Left lung (tissue), 4 donors: ENCODE measurements at regions not wholly inside any gene's neighbourhood (a gene's known extent, or its start where the extent isn't known, plus 50 kb on each side); places are given as distances from the start of the nearest gene placed in this dataset.

Experiments used
- ATAC-seq: fragments of 200-7000 bp; cut with Tn5 transposase; one replicate; pipeline ENCODE4 v1.9.1; 2020; ENCODE audit warnings: moderate library complexity
- DNase-seq, 4 donors: peaks; one replicate each; pipeline ENCODE4 v3.0.0-alpha.2; 2013 to 2020
- H3K27ac ChIP-seq, 2 donors: fragments of 200-600 bp; sonication (generic) in 1 of 2; one replicate each; pipeline versions ENCODE4 v1.5.0 to v1.8.0; 2020 to 2021
- H3K27me3 ChIP-seq, 2 donors: fragments of 200-600 bp; sonication (generic) in 1 of 2; one replicate each; pipeline versions ENCODE4 v1.5.0 to v1.8.0; 2020 to 2021
- H3K36me3 ChIP-seq, 2 donors: fragments of 200-600 bp; sonication (generic) in 1 of 2; one replicate each; pipeline versions ENCODE4 v1.5.0 to v1.8.0; 2020 to 2021
- H3K4me1 ChIP-seq, 2 donors: fragments of 200-600 bp; one replicate each; pipeline ENCODE4 v1.8.0; 2021
- H3K4me3 ChIP-seq, 2 donors: fragments of 200-600 bp; sonication (generic) in 1 of 2; one replicate each; pipeline versions ENCODE4 v1.5.0 to v1.8.0; 2020 to 2021; ENCODE audit warnings: mild to moderate bottlenecking in 1 of 2
- H3K9me3 ChIP-seq, 2 donors: fragments of 200-600 bp; sonication (generic) in 1 of 2; one replicate each; pipeline versions ENCODE4 v1.5.0 to v1.8.0; 2020 to 2021
- intact Hi-C, 2 donors: fragments of 100-400 bp; cut with DNase I; formaldehyde crosslinking; loops; one replicate each; pipeline versions ENCODE4 v1.11.2 to v1.14.2; 2022
- TF ChIP-seq, protein P1 (sequence below), 2 donors: fragments of 200-600 bp; sonication (generic) in 1 of 2; IDR thresholded peaks; one replicate each; pipeline versions ENCODE4 v1.5.0 to v1.8.0; 2021; ENCODE audit warnings: antibody characterized with exemption in 2 of 2
- donor health status: DM: no; HTN: yes; CAD: no.
- donor health status: DM: no; HTN: no; CAD: no.

DNA sequence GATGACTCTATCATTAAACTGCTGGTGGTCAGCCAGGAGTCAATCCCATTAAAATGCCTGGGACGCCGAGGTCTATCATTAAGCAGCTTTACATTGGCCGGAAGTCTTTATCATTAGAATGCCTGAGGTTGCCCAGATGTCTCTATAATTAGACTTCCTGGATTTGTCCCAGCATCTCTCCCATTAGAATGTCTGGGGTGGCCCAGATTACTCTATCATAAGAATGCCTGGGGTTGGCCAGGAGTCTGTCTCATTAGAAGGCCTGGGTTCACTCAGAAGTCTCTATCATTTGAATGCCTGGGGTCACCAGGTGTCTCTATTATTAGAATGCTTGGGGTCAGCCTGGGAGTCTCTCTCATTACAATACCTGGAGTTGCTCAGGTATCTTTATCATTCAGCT is 2227.2 kb downstream of the TP53TG3F start:
- peaks cover 0 to 88% of the 10 kb centered on the region in 2 donors for H3K9me3 ChIP-seq

DNA sequence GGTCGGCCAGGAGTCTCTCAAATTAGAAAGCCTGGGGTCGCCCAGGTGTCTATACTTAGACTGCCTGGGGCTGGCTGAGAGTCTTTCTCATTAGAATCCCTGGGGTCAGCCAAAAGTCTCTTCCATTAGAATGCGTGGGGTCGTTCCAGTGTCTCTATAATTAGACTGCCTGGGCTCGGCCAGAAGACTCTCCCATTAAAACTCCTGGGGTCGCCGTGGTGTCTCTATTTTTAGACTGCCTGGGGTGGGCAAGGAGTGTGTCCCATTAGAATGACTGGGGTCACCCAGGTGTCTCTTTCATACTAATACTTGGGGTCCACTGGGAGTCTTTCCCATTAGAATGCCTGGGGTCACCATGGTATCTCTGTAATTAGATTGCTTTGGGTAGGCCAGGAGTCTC is 2227.7 kb downstream of the TP53TG3F start:
- Histone ChIP-seq H3K36me3 (no peaks in the 10 kb centered on the region), H3K9me3 (peaks cover 0 to 91% of the 10 kb centered on the region in 2 donors), H3K27ac (no peak overlapping the region), H3K27me3 (no peaks in the 10 kb centered on the region), H3K4me3 (no peak overlapping the region), H3K4me1 (no peaks in the 10 kb centered on the region)
- DNase-seq, result no peak
- ATAC-seq, result no peak
- TF ChIP-seq, protein P1, sequence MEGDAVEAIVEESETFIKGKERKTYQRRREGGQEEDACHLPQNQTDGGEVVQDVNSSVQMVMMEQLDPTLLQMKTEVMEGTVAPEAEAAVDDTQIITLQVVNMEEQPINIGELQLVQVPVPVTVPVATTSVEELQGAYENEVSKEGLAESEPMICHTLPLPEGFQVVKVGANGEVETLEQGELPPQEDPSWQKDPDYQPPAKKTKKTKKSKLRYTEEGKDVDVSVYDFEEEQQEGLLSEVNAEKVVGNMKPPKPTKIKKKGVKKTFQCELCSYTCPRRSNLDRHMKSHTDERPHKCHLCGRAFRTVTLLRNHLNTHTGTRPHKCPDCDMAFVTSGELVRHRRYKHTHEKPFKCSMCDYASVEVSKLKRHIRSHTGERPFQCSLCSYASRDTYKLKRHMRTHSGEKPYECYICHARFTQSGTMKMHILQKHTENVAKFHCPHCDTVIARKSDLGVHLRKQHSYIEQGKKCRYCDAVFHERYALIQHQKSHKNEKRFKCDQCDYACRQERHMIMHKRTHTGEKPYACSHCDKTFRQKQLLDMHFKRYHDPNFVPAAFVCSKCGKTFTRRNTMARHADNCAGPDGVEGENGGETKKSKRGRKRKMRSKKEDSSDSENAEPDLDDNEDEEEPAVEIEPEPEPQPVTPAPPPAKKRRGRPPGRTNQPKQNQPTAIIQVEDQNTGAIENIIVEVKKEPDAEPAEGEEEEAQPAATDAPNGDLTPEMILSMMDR (IDR thresholded peaks at IDR 0.05), result no peak
- intact Hi-C loops, result no loop called here

More for the DNA sequence above, 2227.2 kb downstream of the TP53TG3F start:
- intact Hi-C loops, result no loop called here
- H3K36me3 ChIP-seq, result no peaks in the 10 kb centered on the region
- no peak overlapping the region for H3K4me3 ChIP-seq
- no peak overlapping the region for H3K27ac ChIP-seq
- ATAC-seq (no peak), DNase-seq (no peak)
- H3K4me1 ChIP-seq, result no peaks in the 10 kb centered on the region
- no peaks in the 10 kb centered on the region for H3K27me3 ChIP-seq
- TF ChIP-seq, protein P1 (IDR thresholded peaks at IDR 0.05), result no peak

DNA sequence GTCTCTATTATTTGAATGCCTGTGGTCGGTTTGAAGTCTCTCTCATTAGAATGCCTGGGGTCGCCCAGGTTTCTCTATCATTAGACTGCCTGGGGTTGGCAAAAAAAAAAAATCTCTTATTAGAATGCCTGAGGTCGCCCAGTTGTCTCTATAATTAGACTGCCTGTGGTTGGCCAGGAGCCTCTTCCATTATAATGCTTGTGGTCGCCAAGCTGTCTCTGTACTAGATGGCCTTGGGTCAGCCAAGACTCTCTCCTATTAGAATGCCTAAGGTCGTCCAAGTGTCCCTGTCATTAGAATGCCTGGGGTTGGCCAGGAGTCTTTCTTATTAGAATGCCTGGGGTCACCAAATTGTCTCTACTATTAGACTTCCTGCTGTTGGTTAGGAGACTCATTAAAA is 2228.4 kb downstream of the TP53TG3F start:
- Histone ChIP-seq H3K4me1 (no peaks in the 10 kb centered on the region), H3K27me3 (no peaks in the 10 kb centered on the region), H3K36me3 (no peaks in the 10 kb centered on the region), H3K27ac (no peak overlapping the region), H3K4me3 (no peak overlapping the region), H3K9me3 (peaks cover 0 to 92% of the 10 kb centered on the region in 2 donors)
- ATAC-seq (no peak), DNase-seq (no peak)
- TF ChIP-seq, protein P1 (IDR thresholded peaks at IDR 0.05), result no peak
- intact Hi-C loops, result no loop called here

DNA sequence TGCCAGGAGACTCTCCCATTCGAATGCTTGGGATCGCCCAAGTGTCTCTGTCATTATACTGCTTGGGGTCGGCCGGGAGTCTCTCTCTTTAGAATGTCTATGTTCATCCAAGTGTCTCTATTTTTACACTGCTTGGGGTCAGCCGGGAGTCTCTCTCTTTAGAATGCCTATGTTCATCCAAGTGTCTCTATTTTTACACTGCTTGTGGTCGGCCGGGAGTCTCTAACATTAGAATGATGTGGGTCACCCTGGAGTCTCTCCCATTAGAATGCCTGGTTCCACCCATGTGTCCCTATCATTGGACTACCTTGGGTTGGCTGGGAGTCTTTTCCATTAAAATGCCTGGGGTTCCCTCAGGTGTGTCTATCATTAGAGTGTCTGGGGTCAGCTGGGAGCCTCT is 2230.4 kb downstream of the TP53TG3F start:
- TF ChIP-seq, protein P1 (IDR thresholded peaks at IDR 0.05), result no peak
- intact Hi-C loops, result no loop called here
- H3K4me3 ChIP-seq, result no peak overlapping the region
- ATAC-seq (no peak), DNase-seq (no peak)
- peaks cover 0 to 95% of the 10 kb centered on the region in 2 donors for H3K9me3 ChIP-seq
- no peak overlapping the region for H3K27ac ChIP-seq
- H3K27me3 ChIP-seq, result no peaks in the 10 kb centered on the region
- H3K36me3 ChIP-seq, result no peaks in the 10 kb centered on the region
- no peaks in the 10 kb centered on the region for H3K4me1 ChIP-seq

DNA sequence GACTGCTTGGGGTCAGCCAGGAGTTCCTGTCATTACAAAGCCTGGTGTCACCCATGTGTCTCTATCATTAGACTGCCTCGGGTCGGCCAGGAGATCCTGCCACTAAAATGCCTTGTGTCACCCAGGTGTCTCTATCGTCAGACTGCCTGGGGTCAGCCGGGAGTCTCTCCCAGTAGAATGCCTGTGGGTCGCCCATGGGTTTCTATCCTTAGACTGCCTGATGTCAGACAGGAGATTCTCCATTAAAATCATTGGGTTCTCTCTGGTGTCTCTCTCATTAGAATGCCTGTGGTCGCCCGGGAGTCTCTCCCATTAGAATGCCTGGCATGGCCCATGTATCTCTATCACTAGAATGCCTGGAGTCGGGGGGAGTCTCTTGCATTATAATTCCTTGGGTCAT is 2231.0 kb downstream of the TP53TG3F start:
- DNase-seq (no peak), ATAC-seq (no peak)
- Histone ChIP-seq H3K4me3 (no peak overlapping the region), H3K27me3 (no peaks in the 10 kb centered on the region), H3K9me3 (peaks cover 0 to 97% of the 10 kb centered on the region in 2 donors), H3K27ac (no peak overlapping the region), H3K36me3 (no peaks in the 10 kb centered on the region), H3K4me1 (no peaks in the 10 kb centered on the region)
- intact Hi-C loops, result no loop called here
- TF ChIP-seq, protein P1 (IDR thresholded peaks at IDR 0.05), result no peak
